HPDE6-E6E7 (cell line): ENCODE measurements at regions not wholly inside any gene's neighbourhood (a gene's known extent, or its start where the extent isn't known, plus 50 kb on each side); places are given as distances from the start of the nearest gene placed in this dataset.
"Not testable (repeated sequence)": the region's sequence is repeated elsewhere in the genome, so short reads cannot be mapped to it uniquely, and the experiment has no call there.

Source experiments
- DNase-seq: peaks from one replicate; pipeline ENCODE4 v3.0.0; 2011; ENCODE audit warnings: missing footprints; ENCODE audit errors: extremely low spot score

DNA sequence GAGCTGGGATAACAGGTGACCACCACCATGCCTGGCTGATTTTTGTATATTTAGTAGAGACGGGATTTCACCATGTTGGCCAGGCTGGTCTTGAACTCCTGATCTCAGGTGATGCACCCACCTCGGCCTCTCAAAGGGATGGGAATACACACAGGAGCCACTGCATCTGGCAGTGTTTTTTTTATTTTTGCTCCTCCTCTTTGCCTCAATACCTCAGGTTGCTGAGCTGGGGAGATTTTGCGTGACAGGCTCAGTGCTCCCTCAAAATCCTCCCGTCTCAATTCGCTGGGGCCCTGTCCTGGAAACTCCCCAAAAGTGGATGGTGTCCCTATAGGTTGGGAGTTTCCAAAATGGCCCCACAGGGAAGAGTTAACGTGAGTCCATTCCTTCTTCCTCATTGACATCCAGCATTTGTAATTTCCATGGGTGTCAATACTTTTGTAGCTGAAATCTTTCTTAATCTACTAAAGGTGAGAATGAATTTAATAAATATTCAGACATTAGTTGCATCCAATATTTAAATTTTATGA lies 71.8 kb downstream of the GGTLC2 start:
- no peak for DNase-seq

DNA sequence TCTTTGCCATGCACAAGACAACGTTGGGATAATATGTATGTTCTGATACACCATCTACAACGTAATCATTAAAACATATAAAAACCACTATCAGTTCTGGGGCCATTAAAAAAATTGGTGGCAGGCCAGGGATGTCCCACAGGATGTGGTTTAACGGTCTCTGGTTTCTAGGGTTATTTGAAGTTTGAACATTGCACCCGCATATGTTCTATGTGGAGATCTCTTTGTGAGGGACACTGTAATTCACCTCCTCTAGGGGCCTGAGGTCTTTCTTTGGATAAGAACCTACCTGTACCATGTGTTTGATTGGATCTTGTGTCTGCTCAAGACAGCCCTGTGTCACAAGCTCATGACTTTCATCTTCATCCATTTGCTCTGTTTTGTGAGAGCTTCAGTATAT lies 73.2 kb downstream of the GGTLC2 start:
- DNase-seq = no peak

DNA sequence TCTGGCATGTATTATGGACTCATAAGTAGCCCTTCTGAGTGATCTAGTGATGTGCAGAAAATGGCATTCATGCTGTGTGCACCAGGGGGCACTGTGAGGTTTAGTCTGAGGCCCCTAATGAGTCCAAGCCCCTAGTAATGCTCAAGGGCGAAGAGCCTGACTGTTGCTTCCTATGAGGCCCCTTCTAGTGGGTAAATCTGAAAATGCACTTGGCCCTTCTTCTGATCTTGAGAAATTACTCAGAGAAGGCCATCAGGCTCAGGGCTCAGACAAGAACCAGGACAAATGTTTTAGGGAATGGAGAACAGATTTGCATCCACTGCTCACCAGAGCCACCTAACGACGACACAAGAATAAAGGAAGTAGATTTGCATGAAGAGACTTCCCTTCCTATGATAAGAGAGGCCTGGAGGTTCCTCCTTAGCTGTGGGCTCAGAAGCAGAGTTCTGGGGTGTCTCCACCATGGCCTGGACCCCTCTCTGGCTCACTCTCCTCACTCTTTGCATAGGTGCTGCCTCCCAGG lies 75.8 kb downstream of the GGTLC2 start:
- DNase-seq = no peak

DNA sequence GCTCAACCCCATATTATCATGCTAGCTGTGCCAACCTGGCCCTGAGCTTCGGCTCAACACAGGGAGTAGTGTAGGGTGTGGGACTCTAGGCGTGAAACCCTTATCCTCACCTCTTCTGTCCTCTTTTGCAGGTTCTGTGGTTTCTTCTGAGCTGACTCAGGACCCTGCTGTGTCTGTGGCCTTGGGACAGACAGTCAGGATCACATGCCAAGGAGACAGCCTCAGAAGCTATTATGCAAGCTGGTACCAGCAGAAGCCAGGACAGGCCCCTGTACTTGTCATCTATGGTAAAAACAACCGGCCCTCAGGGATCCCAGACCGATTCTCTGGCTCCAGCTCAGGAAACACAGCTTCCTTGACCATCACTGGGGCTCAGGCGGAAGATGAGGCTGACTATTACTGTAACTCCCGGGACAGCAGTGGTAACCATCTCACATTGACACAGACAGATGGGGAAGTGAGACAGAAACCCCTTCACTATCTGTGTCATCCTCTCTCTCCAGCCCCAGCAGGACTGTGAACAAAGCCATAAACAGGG lies 76.4 kb downstream of the GGTLC2 start:
- DNase-seq = no peak

DNA sequence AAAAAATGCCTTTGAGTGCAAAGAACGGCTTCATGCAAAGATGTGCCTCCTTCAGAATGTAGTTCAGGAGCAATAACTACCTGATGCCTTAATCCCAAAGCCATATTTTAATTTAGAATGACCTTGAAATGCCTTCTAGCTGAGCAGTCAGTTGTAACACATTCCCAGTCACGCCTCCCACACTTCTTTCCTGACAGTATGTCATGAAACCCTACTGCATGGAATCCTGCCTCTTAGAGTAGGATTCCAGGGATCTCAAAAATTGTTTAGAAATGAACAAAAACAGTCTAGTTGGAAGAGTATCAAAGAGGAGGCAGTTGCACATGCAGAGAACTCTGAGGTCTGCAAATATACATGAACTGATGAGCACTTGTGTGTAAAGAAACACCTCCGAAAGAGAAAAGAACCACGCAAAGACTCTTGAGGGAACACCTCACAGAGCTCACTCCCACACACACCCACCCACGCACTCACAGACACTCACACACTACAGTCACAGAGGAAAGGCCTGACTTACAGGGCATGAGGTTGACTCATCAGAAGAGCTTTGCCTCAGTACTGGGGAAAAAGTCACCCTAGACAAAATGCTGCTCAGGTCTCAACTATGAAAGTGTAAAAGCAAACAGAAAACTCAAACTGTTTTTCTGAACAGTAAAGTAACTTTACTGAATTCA lies 77.4 kb downstream of the GGTLC2 start:
- no peak for DNase-seq

DNA sequence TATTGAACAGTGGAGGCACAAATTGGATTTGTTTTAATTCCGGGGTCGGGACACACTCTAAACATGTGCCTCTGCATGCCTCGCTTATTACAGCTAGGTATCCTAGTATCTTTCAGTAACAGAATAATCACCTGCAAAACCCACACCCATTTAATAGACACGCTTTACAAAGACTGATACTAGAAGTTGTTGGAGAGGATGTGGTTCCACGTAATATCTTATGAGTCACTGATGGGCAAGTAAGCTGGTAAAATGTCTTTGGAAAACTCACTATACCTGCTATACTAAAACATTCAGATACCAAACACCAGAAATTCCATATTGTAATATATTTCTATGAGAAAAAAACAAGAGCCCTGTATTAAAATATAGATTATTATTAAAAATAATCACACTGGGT lies 84.0 kb downstream of the GGTLC2 start:
- no peak for DNase-seq

DNA sequence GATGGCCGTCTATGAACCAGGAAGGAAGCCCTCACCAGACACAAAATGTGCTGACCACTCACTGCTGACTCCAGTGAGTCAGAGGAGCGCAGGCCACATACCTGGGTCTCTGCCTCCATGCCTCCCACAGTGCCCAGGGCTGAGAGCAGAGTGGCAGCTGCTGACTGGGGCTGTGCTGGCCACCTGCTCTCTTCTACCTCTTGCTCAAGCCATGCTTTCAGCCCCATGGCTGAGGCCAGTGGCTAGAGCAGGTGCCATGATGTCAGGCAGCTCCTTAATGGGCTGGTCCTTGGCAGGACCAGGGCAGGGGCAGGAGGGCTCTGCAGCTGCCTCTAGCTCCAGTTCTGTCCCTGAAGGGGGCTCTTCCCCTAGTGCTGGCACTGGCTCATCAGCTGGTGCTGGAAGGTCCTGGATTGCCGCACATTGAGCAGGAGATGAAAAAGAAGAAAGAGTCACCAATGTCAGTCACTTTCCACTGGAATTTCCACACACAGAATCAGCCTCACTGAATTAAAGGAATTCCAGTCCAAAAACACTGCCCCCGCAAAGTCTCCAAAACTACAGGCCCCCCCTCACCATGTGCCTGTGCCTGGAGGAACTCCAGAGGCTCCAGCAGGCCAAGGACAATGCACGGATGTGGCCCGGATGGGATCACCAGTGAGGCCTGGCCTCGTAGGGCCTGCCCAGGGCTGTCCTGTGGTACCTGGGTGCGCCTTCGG lies 86.4 kb downstream of the GGTLC2 start:
- DNase-seq = no peak

DNA sequence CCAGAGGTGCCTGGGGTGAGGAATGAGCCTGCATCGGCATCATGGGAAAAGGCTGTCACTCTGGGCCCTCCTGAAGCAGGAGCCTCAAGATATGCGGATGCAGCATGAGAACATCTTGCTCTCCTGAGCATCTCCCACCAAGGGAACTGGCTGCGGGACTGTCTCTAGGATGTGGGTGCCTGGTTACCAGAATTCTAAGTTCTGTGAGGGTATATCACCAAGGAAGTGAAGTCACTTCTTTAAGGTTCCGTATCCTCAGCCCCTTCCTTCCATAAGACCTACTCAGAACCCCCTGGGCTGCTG lies 86.9 kb downstream of the GGTLC2 start:
- DNase-seq = no peak

DNA sequence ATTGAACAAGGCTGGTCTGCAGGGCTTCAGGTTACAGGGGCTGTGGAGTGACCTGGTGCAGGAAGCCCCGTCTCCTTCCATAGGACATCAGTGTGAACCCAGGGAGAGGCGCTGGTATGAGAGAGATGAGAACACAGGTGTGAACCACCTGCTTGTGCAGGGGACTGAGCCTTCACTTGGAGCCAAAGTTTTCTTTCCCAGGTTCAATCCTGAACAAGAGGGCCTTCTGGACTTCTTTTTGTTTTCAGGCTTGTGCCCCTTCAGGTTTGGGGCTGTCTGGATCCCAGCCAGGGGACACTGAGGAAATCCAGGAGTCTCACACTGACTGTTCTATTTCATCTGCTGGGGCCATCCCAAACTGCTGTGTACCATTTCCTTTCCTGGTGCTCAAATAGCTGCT lies 88.6 kb downstream of the GGTLC2 start:
- not testable (repeated sequence) for DNase-seq

DNA sequence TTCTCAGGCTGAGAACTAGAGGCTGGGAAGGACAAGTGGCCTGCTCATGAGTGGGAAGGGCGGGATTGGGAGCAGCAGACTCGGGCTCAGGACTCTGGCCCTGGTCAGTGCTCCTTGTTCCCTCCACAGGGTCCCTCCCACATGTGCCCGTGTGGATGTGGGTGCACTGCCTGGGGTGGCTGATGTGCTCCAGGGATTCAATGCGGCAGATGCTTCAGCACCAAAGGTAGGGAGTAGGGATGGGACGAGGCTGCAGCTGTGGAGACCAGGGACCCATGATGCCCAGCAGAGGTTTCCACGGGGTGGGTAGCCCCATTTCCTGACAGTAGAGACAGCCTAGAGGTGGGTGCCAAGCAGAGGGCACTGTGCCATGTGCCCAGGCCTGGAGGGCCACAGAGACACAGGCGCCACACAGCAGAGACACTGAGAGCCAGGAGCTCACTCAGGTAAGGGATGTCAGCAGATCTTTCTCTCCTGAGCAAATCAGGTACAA lies 89.5 kb downstream of the GGTLC2 start:
- DNase-seq = no peak

DNA sequence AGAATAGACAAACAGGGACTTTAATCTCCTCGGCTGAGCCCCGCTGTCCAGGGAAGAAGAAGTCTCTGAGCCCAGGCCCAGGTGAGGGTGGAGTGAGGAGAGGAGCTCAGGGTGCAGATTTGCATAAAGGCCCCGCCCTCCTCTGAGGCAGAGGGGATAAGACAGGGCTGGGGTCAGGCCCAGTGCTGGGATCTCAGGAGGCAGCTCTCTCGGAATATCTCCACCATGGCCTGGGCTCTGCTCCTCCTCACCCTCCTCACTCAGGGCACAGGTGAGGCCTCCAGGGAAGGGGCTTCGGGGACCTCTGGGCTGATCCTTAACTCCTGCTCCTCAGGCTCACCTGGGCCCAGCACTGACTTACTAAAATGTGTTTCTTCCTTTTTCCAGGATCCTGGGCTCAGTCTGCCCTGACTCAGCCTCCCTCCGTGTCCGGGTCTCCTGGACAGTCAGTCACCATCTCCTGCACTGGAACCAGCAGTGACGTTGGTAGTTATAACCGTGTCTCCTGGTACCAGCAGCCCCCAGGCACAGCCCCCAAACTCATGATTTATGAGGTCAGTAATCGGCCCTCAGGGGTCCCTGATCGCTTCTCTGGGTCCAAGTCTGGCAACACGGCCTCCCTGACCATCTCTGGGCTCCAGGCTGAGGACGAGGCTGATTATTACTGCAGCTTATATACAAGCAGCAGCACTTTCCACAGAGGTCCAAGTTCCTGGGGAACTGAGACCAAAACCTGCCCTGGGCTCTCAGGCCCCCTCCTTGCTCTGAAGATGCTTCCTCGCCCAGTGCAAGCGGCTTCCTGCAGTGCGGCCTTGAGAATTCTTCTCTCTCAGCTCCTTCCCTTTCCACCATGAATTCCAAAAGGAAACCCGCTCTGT lies 90.2 kb downstream of the GGTLC2 start:
- not testable (repeated sequence) for DNase-seq

DNA sequence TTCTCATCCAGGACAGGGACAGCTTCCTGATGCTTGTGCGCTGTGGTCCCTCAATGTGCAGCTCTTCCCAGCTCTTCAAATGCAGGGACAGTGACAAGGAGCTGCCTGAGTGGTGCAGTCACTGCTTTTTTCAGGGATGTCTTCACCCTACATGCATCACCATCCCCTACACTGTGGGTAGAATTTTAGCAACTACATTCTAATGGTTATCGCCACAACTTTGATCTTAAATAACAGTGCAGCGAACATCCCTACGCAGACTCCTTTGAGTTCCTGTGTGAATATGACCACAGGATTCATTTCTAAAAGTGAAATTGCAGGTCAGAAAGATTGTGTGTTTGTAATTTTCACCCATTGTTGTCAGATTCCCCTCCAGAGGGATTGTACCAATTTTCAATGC lies 90.9 kb downstream of the GGTLC2 start:
- DNase-seq = not testable (repeated sequence)

DNA sequence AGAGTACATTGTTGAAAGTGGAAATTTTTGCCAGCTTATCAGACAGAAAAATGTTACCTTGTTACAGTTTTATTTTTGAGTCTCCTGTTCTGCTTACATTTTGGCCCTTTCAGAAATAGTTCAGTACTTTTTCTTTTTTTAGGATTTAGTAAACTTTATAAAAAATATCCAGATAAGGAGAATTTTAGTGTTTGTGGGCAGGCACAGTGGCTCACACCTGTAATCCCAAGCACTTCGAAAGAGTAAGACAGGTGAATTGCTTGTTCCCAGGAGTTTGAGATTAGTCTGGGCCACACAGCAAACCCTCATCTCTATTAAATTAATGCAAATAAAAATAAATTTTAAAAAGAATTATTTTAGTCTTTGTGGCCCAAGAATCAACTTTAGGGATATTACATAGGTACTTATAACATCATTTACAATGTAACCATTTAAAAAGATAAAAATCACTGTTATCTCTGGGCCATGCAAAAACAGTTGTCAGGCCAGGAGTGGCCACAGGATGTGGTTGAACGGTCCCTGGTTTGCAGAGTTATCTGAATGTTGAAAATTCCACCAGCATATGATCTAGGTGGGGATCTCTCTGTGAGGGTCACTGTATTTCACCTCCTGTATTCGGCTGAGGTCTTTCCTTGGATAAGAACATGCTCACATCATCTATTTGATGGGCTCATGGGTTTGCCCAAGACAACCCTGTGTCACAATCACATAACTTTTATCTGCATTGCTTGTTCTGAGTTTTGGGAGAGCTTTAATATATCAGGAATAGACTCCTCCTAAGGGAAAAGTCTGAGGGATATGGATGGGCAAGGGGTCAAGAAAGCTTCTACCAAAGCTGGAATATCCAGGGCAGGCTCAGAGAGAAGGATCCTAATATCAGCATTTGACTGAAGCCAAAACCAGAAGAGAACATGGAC lies 91.5 kb downstream of the GGTLC2 start:
- no peak for DNase-seq

DNA sequence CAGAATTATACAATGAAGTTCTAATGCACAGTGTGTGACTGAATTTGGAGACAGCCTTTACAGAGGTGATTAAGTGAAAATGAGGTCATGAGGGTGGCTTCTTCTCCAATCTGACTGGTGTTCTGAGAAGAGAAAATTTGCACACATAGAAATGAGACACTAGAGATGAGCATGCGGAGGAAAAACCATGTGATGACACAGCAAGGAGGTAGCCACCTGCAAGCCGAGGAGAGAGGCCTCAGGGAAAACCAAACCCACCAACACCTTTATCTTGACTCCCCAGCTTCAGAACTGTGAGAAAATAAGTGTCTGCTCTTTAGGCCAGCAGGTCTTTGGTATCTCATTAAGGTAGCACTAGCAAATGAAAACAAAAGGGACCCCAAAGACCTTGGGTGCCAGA lies 93.2 kb downstream of the GGTLC2 start:
- no peak for DNase-seq

DNA sequence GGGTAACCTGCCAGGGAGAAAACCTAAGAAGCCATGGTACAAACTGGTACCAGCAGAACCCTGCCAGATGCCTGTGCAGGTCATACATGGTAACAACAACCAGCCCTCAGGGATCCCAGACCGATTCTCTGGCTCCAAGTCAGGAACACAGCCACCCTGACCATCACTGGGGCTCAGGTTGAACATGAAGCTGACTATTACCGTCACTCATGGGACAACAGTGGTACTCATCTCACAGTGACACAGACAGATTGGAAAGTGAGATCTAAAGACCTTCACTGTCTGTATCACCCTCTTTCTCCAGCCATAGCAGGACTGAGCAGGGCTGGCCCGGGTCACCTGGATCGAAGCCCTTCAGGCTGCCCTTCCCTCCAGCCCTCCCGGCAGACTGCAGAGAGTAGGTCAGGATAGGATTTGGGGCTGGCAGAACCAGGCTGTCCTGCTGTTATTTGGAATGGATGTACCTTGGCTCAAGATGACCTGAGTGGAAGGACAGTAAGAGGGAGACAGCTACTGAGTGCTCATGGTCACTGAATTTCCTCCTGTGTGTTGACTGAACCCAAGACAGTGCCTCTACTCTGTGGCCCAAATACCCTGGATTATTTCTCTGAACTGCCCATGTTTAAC lies 94.7 kb downstream of the GGTLC2 start:
- DNase-seq = no peak

DNA sequence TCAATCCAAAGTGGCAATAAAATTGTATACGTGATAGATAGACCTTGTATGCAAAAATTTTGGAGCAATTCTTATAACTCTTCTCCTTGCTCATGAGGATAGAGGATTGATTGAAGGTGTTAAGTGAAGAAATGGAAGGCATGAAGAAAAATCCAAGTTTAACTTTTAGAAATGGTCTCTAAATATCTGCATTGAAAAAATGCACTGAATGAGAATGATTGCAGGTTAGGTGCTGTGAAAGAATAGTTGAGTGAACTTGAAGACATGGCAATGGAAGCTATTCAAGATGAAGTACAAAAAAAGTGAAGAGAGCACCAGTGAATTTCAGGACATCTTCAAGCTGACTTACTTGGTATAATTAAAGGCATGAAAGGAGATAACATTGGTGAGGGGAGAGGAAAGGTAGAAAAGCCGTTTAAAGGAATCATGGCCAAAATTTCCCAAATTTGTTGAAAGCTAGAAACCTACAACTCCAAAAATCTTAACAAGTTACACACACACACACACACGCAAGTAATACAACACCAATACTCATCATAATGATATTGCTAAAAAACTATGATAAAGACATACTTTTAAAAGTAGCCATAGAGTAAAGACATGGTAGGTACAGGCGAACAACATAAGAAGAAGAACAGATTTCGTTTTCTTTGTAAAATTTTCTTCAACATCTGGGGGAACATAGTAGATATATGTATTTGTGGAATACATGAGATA lies 96.3 kb downstream of the GGTLC2 start:
- DNase-seq = no peak

DNA sequence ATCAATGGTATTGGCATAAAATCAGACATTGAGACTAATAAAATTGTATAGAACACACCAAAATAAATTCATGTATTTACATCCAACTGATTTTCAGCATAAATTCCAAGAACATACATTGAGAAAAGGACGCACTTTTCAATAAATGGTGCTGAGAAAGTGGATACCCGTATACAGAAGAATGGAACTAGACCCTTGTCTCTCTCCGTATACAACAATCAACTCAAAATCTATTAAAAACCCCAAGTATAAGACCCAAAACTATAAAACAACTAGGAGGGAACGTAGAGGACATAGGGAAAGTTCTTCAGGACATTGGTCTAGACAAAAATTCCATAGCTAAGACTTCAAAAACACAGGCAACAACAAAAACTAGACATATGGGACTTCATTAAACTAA lies 97.4 kb downstream of the GGTLC2 start:
- no peak for DNase-seq

DNA sequence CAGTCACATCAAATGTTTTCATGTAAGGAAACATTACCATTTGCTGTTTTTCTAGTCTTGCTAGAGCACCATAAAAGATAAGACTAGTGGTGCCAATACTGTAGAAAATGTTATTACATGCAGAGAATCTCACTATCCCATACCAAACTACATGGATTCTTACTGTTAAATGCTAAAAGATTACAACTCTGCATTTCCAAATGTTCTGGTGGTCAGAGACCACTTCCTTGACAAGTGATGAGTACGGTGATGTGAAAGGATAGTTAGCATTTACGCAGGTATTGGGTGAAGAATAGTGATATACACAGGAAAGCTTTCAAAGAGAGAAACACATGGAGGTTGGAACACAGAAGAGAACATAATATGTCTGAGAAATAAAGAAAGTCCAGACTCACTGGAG lies 98.2 kb downstream of the GGTLC2 start:
- DNase-seq = no peak

DNA sequence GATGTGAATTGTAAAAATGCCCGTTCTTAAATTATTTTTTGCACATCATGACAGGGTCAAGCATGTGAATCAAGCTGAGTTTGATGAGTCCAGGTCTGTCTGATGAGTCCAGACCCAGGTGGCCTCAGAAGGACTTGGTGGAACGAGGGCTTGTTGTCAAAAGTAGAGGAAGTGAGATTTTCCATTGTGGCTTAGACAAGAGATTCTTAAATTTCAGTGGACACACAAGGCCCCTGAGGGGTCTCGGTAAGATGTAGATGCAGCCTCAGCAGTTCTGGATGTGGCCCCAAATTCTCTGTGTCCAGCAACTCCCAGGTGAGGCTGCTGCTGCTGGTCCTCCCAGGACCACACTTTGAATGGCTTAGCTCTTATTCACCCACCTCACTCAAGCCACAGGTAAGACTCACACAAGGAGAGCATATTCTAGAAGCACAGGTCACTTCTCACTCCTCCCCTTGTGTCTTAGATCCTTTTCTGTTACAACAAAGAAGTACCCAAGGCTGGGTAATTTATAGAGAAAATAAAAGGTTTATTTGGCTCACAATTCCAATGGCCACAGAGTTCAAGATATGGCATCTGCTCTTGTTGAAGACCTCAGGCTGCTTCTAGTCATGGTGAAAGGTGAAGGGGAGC lies 98.8 kb downstream of the GGTLC2 start:
- no peak for DNase-seq
